ENCODE measurements at regions not wholly inside any gene's neighbourhood (a gene's known extent, or its start where the extent isn't known, plus 50 kb on each side); places are given as distances from the start of the nearest gene placed in this dataset.
"Not testable (repeated sequence)": the region's sequence is repeated elsewhere in the genome, so short reads cannot be mapped to it uniquely, and the experiment has no call there.

DNA sequence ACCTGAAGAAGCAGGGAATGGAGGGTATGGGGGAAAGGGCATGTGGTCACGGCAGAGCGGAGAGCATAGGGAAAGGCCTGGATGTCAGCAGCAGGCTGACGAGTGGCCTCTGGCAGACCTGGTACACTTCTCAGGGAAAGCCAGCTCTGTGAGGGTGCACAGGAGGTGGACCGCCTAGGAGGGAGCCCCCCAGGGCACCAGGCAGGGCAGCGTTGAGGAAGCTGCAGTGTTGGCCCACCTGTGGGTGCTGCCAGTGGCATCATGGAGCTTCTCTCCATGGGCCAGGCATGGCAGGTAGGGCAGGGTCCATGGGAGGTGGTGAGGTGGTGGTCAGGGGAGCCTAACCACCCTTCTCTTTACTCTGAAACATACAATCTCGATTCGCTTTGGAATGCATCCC lies 143.0 kb upstream of the PITX1 start:
- DNase-seq, result no peak

- DNase-seq, result no peak
These were observed 140.5 kb upstream of the PITX1 start for GRCh38 chr5:135174315-135175096.

DNA sequence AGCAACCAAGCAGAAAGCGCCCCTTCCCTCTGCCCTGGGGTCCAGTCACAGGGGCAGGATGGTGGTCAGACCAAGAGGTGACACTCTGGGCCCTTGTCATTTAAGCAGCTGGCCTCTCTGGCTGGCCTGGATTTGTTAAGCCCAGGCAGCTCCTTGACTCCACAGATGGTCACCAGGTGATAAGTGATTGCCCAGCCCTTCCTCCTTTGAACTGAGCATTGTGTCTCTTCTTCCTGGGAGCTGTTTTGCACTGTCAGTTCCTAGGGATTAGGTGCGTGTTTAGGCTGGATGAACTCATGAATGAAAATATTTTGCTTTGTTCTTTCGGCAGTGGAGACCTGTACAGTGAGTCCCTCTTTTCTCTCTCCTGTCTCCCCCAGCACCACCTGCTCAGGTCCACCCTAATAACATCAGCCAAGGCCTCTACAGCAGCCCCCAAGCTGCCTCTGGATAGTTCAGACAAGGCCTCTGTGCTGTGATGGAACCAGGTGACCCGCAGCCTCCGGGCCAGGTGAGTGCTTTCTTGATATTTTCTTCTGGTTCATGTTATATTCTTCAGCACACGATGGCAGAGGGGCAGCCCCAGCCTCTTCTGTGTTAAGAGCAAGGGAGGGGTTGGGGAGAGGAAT lies 139.7 kb upstream of the PITX1 start:
- DNase-seq, result no peak

GRCh38 chr5:135172718-135173117 lies 138.7 kb upstream of the PITX1 start:
- no peak for DNase-seq

DNA sequence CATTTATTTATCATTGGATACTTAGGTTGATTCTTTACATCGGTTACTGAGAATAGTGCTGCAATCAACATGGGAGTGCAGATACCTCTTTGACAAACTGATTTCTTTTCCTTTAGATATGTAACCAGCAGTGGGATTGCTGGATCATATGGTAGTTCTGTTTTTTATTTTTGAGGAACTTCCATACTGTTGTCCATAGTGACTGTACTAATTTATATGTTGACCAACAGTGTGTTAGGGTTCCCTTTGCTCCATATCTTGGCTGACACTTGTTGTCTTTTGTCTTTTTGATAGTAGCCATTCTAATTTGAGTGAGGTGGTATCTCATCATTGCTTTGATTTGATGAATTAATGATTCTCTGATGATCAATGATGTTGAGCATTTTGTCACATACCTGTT lies 137.3 kb upstream of the PITX1 start:
- no peak for DNase-seq

DNA sequence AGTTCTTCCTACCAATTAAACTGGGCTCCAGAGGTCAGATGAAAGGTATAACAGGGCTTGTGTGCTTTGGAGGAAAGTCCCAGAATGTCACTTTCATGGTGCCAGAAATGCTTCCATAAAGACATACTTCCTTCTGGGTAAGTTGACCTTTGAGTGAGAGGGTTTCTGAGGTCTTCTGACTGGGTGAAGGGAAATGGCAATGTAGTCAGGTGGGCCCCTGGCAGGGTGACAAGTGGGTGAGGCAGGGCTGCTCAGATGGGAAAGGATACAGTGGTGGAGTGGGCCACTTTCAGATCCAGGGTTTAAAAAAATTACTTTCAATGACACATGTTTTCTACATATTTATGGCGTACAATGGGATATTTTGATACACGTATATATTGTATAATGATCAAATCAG lies 136.5 kb upstream of the PITX1 start:
- no peak for DNase-seq

DNA sequence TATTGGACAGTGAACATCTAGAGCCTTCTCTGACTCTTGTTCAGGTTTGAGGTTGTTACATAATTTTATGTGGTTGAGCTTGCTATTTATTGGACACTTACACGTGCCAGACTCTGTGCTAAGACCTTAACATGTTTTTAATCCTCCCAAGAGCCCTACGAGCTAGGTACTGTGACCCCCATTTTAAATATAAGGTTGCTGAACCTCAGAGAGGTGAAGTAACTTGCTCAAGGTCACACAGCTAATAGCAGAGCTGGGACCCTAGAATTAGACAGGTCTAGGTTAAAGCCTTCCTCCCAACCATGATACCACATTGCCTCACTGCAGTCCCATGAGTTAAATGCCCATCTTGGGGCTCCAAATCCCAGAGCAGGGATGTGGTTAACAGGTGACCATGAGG lies 135.7 kb upstream of the PITX1 start:
- DNase-seq, result no peak

DNA sequence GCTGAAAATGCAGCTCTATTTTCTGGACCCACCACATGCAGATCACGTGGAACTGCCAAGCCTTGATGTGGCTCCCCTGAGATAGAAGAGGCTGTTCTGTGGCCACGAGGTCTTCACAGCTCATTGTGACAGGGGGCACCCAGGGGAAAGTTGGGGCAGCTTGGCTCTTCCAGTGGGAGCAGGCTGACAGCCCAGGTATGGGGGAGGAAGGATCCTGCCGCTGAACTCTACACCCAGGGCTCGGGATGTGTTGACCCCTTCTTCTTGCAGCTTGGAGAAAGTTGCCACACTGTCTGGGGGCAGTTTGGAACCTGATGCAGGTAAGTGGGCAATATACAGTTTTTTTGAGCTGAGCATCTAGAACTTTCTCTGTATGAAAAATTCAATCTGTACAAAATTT lies 133.6 kb upstream of the PITX1 start:
- DNase-seq, result no peak

- not testable (repeated sequence) for DNase-seq
These were observed 131.0 kb upstream of the PITX1 start for GRCh38 chr5:135164873-135165614.

DNA sequence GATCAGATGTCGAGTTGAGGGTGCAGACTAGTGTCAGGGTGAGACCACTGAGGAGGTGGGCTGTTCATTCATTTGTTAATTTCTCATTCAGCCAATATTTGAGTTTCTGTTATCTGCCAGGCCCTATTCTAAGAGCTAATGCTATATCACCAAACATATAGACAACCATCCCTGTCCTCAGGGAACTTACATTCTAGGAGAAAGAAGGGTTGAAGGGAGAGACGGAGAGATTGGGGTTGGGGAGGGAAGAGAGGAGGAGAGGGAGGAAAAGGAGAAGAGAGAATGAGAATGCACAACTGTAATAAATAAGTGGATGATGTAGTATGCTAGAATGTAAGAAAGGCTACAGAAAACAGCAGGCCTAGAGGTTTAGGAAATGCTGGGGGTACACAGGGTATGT lies 129.9 kb upstream of the PITX1 start:
- DNase-seq, result no peak

GRCh38 chr5:135163391-135163790 lies 129.4 kb upstream of the PITX1 start:
- no peak for DNase-seq

DNA sequence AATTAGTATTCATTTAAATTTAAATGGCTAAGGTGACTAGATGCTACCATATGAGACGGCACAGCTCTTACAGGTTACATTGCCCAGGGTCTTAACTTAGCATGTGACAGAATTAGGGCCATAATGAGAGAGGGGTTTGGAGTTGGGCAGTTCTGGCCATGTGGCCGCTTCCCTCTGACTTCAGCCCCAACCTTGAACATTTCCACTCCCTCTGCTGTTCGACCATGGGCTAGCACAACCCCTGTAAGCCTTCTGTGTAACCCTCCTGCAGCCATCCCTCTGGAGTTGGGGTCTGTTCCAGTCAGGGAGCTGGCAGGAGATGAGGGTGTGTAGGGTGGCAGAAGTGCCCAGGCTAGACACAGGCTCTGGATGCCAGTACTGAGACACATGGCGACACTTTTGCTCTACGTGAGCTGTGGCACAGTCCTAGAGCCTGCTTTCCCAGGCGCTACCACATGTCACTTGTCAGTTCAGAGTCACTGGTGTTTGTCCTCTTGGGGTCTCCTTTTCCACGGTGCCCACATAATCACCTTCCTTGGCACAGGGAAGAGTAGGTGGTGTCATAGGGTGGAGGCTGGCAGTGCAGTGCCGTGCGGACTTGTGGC lies 128.7 kb upstream of the PITX1 start:
- DNase-seq, result no peak

DNA sequence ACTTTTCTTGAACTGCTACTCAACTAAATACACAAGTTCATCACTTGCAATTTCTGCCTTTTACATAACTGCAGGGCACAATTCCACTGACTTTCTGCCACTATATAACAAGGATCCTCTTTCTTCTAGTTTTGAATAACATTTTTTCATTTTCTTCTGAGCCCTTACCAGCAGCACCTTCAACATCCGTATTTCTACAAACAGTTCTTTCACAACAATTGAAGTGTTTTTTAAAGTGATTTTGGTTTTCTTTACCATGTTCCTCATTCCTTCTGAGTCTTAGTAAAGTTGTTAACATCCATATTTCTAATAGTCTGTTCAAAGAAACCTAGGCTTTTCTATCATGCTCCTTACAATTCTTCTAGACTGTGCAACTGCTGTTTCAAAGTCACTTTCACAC lies 127.2 kb upstream of the PITX1 start:
- no peak for DNase-seq

- DNase-seq, result no peak
These were observed 126.1 kb upstream of the PITX1 start for GRCh38 chr5:135160036-135160675.

- DNase-seq, result no peak
These were observed 125.6 kb upstream of the PITX1 start for GRCh38 chr5:135159626-135160025.

- DNase-seq, result no peak
These were observed 125.0 kb upstream of the PITX1 start for GRCh38 chr5:135158982-135159381.

DNA sequence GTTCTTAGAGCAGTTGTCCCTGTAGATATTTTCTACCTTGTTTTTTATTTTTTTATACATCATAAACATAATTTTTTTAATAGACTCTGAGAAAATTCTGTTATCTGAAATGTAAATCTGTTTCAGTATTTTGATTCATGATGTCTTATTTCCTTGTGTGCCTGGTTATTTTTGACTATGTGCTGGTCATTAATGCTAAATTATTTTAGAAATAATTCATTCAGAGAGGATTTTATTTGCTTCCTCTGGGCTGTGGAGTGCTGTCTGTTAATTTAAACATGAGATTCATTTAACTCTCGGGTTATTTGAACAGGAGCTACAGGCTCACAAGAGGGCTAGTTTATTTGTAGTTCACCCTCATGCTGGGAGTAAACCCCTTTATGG lies 124.3 kb upstream of the PITX1 start:
- no peak for DNase-seq

- DNase-seq, result no peak
These were observed 123.6 kb upstream of the PITX1 start for GRCh38 chr5:135157421-135158313.

DNA sequence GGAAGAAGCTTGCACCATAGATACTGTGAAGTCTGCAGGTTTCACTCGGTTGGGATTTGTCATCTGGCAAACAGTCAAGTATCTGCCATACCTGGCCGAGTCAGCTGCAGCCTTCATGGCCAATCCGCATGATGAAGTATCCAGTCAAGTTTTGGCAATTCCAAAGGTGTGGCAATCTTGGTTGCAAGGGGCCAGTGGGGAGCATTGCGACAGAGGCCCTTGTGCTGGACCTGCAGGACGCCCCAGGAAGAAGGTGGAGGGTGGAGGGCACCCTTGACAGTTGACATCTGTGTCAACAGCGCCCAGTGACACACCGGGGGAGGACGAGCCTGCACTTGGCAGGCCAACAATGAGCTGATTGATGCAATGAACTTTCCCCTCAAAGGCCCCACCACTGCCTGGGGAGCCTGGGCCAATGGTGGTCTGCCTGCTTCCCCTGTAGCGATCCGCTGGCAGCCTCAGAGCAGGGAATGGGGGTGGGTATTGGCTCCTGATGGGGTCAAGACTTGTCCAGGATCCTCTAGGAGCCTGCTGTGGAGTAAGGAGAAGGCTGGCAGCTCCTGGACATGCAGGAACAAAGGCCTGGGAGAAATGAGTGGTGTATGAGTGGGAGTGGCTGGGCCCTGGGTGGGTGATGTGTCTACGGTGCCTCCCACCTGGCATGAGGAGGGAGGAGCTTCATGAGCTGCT lies 122.8 kb upstream of the PITX1 start:
- no peak for DNase-seq

DNA sequence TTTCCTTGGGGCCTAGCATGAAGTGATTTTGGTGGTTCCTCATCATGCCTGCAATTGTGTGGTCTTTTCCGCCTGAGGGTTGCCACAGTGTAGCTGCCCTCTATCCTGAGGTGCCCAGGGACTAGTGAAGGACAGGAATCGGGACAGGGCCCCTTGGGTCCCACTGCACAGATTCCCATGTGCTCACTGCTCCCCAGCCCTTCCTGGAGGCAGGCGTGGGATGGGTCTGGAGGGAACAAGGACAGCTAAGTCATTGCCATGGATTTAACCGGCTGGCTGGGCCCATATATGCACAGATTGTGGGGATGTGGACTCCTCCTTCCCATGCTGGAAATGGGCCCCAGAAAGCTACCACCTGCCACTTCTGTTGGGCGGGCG lies 122.3 kb upstream of the PITX1 start:
- no peak for DNase-seq

DNA sequence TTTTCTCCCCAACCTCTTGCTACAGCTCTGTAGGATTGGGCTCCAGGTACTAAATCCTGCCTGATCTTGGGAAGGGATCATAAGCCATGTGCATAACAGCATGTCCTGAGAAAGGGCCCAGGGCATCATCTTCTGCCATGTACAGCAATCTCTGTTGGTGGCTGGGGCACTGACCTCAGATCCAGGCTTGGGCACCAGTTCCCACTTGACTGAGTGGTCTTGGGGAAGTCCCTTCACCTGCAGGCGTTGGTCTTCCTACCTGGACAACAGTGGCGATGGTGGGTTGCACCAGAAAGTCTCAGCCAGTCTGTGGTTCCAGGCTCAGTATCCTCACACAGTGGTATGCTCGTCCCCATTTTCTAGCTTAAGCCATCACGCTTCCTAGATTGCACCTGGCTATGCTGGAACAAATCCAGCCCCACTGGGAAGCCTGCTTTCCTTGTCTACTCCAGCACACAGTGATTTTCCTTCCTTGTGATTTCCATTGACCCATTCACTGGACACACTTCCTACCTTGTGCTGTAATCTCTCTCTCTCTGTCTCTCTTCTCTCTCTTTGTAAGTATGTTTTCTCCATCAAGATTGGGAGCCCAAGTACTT lies 121.7 kb upstream of the PITX1 start:
- no peak for DNase-seq
